Activated CD4-positive, alpha-beta T cell treated with anti-CD3 and anti-CD28 coated beads, Interleukin-2, amount 50 U/mL, for 48 hours (primary cell): ENCODE measurements at regions not wholly inside any gene's neighbourhood (a gene's known extent, or its start where the extent isn't known, plus 50 kb on each side); places are given as distances from the start of the nearest gene placed in this dataset.
A peak's percentile ranks its signal among the peaks of the same experiment; 100 is the strongest.

Experiments used
- DNase-seq, 2 experiments: peaks; one replicate each; pipeline ENCODE4 v3.0.0-alpha.2; 2020

- no peak for DNase-seq
Observed at GRCh38 chr9:105828171-105828570, 133.8 kb downstream of the TMEM38B start.

- no peak for DNase-seq
Observed at GRCh38 chr9:105828596-105829213, 134.4 kb downstream of the TMEM38B start.

DNA sequence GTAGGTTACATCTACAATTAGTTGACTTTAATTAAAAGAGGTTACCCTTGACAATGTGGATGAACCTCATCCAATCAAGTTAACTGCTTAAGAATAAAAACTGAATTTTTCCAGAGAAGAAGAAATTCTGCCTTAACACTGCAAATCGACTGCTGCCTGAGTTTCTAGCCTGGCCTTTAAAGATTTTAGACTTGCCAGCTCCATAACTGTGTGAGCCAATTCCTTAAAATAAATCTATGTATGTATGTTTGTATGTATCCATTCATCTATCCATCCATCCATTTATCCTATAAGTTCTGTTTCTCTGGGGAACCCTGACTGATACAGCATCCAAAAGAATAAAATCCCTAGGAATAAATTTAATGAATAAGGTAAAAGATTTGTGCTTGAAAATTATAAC lies 136.1 kb downstream of the TMEM38B start:
- DNase-seq: no peak

DNA sequence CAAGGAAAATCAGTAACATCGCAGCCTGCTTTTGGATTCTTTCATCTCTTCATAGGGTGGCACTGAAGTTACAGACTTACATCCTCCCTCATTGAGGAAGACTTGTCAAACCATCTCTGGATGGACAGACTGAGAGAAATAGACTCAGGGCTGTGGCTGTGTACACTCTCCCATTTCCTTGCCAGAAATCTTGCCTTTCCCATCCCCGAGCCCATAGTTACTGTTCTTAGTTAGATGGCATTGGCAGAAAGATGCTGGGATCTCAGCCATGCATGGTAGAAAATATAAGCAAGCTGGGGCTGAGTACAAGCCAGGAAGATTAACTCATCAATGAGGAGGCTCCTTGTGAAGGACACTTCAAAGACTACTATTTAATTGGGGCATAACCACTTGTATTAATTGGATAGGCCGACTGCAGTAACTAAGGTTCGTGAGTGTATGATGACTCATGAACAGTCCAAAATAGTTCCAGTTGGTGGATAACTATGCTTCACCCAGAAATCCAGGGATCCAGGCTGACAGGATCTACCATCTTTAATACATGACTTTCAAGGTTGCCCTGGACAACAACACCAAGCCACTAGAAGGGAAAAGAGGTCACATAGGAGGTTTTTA lies 137.9 kb downstream of the TMEM38B start:
- DNase-seq: no peak

DNA sequence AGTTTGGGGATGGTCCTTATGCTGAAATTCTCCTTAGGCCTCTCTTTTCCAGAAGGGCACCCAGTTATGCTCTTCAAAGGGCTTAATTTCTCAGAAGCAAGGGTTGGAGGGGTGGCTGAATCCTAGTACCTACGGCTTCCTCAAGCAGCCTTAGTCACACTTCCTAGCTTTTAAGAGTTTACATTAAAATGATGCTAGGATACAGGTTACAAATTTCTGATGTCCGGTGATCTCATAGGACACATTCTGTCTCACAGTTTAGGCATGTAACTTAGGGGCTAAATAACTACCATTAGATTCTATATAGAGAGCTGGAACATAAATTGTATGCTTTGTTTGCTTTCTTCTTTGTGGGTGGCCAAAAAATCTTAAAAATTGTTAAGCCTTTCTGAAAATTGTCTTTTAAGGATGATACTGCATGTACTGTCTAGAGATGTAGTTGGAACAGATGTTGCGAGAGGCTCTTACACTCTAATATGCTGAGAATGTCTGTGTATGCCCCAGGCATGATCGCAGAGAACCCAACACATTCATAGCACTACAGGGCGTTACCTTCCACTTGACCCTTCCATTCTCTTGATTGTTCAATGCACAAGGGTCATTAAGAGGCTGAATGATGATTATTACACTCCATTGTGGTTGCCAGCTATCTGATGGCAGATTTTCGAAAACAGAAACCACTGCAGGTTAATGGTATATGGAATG lies 139.1 kb downstream of the TMEM38B start:
- DNase-seq: no peak

DNA sequence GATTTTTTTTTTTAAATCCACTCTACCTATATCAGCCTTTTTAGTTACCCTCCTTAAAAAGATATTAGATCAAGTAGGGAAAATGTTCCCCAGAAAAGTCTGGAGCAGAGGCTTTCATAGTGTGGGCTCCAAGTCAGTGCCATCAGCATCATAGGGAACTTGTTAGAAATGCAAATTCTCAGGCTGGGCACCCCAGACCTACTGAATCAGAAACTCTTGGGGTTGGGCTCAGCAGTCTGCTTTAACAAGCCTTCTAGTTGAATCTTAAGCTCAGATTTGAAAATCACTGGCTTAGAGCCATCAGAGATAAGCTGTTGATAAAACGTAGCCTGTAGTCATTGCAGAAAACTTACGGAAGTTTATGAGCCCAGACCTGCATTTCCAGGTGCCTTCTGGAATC lies 140.1 kb downstream of the TMEM38B start:
- no peak for DNase-seq

GRCh38 chr9:105835721-105836120 lies 141.4 kb downstream of the TMEM38B start:
- no peak for DNase-seq

GRCh38 chr9:105836936-105837660 lies 142.8 kb downstream of the TMEM38B start:
- DNase-seq: no peak

DNA sequence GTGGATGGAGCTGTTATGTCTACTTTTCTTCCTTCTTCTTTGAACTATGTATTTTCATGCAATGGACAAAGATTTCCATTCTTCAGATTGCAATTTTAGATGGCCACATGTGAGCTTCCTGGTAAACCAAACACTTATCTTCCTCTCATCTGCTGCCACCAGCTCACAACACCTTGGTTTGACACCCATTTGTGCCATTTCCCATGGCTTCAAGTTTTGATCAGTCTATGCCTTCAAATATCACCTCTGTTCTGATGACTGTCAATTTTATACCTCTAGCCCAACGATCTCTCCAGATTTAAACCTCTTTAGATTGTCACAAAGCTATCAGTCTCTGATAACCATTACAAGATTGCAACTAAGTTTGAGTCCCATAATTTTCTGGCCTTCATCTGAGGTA lies 147.2 kb downstream of the TMEM38B start:
- no peak for DNase-seq

DNA sequence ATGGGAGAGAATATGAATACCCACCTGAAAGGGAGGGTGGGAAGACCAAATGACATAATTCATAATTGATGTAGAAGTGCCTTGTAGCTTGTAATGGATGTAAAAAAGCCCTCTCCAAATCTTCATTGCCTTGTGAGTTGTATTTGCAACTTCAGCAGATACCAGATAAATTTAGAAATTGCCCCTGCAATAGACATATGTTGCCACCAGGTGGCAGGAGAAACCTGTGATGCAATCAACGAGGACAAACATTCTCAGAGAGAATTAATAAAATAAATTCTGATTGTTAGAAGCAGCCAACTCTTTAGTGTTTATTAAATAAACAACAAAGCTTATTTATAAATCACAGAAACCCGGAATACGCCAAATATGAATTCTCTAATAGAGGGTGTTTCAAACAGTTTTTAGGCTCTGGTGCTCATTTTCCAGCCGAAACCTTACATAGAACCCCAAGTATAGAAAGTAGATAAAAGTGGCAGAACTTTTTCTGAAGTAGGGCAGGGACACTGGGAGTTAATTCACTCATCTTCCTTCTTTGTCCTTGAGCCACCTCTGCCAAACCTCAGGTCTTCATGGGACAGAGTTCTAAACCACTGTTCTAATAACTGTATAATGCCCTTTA lies 147.8 kb downstream of the TMEM38B start:
- peak; percentile 13 to 24 for DNase-seq

DNA sequence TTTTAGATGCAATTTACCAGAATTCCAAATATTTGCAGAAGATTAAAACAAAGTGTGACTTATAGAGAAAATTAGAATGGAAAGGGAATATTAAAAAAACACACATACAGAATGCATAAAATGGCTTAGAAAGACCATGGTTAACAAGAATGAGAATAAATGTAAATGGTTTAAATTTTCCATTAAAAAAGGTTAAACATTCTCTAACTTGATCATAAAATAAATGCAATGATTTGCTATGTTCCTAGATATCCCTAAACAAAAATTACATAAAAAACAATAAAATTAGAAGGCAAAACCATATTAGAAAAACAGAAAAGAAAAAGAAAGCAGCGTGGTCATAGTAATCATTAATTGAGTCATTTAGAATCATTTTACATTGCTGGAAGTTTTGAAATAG lies 152.5 kb downstream of the TMEM38B start:
- no peak for DNase-seq

- no peak for DNase-seq
Observed at GRCh38 chr9:105850852-105851500, 156.6 kb downstream of the TMEM38B start.

DNA sequence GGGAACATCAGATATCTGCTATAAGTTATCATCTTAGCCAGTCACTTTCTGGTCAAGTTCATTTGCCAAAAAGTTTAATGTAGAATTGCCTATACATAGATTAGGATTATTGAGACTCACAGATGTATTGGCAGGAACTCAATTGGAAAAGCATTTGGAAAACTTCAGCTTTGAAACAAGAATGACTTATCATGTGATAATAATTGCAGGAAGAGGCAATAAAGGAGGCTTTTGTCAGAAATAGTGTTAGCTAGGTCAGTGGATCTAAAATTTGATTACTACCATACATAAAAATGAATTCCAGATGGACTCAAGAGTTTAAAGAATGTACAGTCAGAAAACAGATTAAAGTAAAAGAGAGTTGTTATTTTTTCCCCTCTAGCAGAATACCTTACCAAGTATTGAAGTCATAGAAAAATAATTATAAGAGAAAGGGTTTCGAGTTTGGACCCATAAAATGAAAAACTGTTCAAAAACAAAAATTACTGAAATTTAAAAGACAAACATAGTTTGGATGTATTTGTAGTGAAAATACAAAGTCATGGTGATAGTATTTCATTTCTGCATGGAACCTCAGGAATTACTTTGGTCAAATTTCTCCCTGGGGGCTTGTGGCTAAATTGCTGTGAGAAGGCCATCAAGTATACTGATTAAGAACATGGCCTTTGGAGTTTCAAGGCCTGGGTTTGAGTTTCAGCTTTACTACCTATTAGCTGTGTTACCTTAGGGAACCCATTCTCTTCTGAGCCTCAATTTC lies 159.9 kb downstream of the TMEM38B start:
- no peak for DNase-seq

DNA sequence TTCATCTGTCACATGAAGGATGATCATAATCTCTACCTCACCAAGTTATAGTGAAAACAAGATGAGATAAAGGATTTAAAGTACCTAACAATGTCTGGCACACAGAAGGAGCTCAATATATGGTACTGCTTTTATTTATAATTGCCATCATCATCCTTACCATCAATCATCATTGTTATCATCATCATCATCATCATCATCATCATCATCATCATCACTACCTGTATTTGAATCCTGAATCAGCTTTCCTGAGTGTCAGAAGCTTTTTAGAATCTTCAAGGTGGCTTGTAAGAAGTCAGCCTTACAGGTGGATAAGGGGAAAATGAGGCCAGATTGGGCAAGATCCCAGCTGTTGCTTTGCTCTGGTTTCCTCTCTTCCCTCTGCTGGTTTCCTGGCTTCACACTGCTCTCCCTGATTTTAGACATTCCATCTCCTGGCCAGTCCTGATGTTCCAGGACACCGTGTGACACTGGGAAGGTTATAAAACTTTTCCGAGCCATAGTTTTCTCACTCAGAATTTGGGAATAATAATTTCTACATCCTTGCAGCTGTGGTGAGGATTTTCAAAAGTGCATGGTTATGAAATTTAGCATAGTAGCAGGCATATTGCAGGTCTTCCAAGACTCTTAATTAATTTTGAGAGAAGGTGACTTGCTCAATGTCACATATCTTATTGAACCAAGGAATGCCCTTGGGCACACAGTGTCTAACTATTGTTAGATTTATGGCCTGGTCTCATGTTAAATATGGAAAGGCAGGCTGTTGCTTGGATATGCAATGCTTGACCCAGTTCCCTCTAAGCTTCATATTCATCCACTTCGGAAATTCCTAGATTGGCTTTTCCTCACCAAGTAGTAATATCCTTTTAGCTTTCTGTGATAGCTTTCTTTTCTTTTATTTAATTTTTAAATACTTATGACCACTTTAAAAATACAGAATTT lies 160.7 kb downstream of the TMEM38B start:
- DNase-seq: no peak

GRCh38 chr9:105855987-105856386 lies 161.6 kb downstream of the TMEM38B start:
- no peak for DNase-seq

GRCh38 chr9:105858006-105858690 lies 163.8 kb downstream of the TMEM38B start:
- DNase-seq: no peak

DNA sequence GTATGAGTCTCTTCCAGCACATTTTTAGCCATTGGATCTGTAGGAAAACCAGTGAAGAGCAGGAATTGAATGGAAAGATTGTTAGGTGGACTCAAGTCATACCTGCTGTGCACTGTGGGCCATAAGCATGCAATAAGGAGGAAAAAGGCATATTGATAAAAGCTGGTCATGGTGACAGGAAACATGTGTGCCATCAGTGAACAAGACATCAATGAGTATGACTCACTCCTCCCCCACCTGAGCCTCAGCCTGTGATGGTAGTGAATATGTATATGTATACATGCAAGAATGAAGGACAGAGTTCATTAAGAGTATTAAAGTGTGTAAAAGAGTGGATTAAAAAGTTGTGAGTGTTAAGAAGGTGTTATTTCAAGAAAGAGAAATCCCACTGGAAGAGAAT lies 164.5 kb downstream of the TMEM38B start:
- DNase-seq: peak in 1 of 2 experiments; percentile 9

GRCh38 chr9:105859428-105860091 lies 165.2 kb downstream of the TMEM38B start:
- no peak for DNase-seq

- DNase-seq: no peak
Observed at GRCh38 chr9:105860516-105860915, 166.2 kb downstream of the TMEM38B start.

DNA sequence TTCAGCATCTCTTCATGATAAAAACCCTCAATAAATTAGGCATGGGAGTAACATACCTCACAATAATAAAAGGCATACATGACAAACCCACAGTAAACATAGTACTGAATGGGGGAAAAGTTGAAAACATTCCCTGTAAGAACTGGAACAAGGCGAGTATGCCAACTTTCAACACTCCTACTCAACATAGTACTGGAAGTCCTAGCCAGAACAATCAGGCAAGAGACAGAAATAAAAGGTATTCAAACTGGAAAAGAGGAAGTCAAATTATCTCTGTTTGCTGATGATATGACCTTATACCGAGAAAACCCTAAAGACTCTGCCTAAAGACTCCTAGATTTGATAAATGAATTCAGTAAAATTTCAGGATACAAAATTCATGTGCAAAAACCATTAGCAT lies 167.6 kb downstream of the TMEM38B start:
- DNase-seq: no peak
